SKM-1 treated with dmso at 0.1 percent for 144 hours (cell line): ENCODE measurements at regions not wholly inside any gene's neighbourhood (a gene's known extent, or its start where the extent isn't known, plus 50 kb on each side); places are given as distances from the start of the nearest gene placed in this dataset.

ENCODE experiments used
- DNase-seq: peaks from one replicate; lab custom pipeline; 2025; ENCODE audit not compliant: unreplicated experiment; lab: John Stamatoyannopoulos, UW

- no peak for DNase-seq
Measured at GRCh38 chr14:66065188-66065587, 421.0 kb upstream of the CCDC196 start.

DNA sequence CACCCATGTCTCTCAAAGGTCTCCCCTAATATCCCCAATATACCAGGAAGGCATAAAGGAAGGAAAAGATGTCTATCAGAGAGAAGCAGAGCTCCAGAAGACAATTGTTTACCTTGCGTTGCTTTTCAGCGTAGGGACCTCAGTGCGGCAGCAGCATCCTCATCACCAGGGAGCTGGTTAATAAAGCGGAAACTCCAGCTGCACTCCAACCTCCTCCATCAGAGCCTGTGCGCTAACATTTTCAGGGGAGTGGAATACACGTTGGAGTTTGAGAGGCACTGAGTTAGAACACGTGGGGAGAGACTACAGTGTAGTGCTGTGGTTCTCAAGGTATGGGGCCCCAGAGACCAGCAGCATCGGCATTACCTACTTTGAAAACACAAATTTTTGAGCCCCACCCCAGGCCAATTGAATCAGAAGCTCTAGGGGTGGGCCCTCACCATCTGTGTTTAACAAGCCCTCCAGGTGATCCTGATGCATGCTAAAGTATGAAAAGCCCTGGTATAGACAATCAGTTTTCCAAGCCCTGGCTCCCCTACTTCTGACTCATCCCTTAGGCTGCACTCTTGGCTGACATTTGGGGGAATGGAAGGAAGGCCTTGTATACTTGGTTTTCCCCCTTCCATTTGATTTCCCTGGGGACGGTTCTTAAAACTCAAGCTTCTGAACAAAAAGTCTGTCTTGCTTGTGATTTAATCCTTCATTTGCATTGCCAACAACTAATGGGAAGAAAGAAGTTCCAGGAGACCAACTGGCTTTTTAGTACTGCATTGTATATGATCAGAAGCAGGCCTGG is 419.0 kb upstream of the CCDC196 start:
- DNase-seq, result no peak

DNA sequence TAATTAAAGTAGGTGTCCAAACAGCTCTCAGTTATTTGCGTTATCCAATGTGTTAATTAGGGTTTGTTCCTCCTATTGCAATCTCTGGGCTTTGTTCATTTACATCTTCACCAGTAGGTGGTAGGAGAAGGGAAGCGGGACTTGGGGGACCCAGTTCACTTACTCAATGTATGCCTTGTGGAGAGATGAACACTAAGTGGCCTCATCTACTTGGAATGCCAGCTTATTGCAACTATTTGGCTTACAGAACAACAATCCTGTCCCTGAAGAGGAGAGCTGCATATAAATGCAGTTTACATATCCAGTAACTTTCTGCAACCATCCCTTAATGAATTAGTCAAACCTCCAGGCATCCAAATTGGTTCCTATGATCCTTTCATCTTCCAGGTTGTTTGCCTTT is 417.1 kb upstream of the CCDC196 start:
- DNase-seq, result no peak

DNA sequence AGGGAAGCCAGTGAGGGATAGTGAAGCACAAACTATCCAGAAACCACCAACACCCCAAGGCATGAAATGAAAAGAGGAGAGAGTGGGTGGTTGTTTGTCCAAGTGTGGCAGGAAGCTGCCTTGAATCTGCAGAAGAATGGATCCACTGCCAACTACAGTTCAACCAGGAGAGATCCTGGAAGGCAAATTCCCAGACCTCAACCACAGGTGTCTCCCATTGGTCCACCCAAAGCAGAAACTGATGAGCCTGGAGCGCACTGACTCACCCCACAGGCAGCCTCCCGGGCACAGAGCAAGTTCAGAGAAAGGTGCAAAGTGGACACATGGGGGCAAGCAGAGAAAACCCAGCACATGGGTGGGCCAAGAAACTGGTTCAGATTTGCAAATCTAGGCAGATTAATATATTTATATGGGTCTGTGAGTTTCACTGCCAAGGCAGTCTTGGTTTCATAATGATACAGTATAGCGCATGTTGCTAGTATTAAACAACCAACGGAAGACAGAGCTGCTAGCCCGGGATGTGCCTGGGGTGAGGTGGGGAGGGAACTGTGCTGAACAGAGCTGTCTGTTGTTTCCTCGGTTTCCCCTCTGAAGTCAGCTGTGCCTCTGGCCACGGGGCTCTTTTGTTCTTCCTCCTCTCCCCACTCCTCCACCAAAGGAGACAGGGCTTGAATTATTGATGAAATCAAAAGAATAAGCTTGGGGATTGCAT is 416.2 kb upstream of the CCDC196 start:
- DNase-seq, result no peak

GRCh38 chr14:66070542-66071319 is 415.4 kb upstream of the CCDC196 start:
- no peak for DNase-seq

GRCh38 chr14:66072190-66073084 is 413.7 kb upstream of the CCDC196 start:
- no peak for DNase-seq

- DNase-seq, result no peak
Measured at GRCh38 chr14:66074537-66074936, 411.6 kb upstream of the CCDC196 start.

- no peak for DNase-seq
Measured at GRCh38 chr14:66076176-66076575, 410.0 kb upstream of the CCDC196 start.

DNA sequence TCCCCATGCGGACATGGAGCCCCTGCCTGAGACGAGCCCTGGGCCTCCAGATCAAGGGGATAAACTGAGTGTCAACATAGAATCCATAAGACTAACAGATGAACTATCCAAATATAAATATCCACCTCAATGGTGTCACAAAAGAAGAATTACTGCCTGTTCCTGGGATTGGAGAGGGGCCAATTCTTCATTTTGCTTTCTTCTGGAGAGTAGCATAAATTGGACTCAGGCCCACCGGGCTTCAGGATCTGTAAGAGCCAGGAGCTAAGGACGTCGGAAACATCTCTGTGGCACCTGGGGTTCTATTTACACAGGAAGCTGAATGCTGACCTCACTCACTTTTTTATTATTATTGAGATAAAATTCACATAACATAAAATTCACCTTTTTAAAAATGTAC is 408.2 kb upstream of the CCDC196 start:
- no peak for DNase-seq

DNA sequence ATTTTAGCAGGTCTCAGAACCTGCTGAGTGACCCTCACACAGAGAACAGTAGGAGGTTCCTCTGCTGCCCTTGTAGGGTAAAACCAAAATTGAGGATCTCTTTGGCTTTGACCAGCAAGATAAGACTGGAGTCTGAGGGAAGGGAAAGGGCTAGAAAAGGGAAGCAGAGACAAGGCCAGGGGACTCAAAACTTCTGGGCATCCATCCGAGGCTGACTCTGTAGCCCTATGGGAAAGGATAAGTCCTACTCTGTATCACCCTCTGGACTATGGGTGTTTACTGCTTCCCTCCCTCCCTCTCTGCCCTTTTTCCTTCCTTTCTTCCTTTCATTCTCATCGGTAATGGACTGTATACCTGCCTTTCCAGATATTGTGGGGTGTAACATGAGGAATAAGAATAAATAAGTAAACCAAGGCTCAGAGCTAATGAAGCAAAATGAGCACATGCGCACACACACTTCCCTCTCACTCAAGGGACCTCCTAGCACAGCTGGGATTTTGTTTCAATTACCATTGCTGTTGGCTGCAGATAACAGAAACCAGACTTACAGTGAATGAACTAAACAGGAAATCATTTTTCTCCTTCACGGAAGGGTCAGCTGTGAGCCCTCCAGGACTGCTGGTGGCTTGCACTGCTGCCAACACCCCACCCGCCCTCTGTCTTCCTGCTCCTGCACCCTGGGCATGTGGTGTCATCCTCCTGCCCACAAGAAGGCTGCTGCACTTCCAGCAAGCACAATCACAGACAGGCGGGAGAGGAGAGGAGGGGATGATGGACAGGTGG is 404.4 kb upstream of the CCDC196 start:
- peak; percentile 7 for DNase-seq

- peak; percentile 1 for DNase-seq
Measured at GRCh38 chr14:66085224-66085623, 400.9 kb upstream of the CCDC196 start.

DNA sequence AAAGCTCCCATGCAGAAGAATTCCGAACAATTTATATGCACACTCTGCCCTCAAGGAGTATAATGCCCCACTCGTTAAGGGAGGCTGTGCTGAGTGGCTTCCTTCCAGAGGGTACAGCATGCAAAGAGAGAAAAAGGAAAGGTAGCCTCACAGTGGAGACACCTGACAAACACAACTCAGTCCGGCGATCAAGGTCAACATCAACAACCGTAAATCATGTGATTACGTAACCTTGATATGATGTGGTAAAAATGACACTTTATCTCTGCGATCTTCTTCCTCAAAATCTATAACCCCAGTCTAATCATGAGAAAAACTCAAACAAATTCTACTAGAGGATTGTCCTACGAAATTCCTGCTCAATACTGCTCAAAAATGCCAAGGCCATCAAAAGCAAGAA is 400.5 kb upstream of the CCDC196 start:
- DNase-seq, result no peak

DNA sequence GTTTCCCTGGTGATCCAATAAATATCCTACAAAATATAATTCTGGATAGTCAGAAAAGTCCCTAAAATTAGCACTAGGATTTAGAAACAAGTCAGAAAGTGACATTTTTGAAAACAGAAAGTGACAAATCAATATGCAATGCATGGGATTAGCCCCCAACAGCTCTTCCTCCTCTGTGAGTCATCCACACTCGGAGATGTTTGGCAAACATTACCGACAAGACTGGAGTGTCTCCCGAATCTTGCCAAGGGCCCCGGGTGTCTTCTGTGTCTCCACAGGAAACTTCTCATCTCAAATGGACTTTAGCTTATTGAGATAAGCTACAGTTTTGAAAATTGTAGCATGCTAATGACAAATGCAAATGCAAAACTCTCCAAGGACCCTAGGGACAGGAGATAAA is 398.9 kb upstream of the CCDC196 start:
- DNase-seq, result no peak

GRCh38 chr14:66088656-66089055 is 397.5 kb upstream of the CCDC196 start:
- no peak for DNase-seq

- DNase-seq, result no peak
Measured at GRCh38 chr14:66092206-66092605, 394.0 kb upstream of the CCDC196 start.

DNA sequence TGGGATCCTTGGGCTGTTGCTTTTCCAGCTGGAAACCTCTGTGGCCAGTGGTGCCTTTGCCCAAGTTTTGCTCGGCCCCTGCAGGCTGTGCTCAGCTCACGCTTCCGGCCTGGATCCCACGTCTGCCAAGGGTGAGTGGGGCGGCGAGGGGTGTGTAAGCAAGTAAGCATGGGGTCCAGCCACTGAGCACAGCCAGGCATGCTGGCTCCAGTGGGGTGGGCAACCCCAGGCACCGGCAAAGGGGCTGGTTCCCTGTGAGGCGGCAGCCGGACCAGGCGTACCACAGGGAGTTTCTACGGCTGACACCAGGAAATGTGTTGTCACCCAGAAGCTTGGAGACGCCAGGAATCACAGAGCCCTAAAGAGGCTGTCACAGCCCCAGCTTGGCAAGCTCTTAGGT is 393.4 kb upstream of the CCDC196 start:
- DNase-seq, result no peak

DNA sequence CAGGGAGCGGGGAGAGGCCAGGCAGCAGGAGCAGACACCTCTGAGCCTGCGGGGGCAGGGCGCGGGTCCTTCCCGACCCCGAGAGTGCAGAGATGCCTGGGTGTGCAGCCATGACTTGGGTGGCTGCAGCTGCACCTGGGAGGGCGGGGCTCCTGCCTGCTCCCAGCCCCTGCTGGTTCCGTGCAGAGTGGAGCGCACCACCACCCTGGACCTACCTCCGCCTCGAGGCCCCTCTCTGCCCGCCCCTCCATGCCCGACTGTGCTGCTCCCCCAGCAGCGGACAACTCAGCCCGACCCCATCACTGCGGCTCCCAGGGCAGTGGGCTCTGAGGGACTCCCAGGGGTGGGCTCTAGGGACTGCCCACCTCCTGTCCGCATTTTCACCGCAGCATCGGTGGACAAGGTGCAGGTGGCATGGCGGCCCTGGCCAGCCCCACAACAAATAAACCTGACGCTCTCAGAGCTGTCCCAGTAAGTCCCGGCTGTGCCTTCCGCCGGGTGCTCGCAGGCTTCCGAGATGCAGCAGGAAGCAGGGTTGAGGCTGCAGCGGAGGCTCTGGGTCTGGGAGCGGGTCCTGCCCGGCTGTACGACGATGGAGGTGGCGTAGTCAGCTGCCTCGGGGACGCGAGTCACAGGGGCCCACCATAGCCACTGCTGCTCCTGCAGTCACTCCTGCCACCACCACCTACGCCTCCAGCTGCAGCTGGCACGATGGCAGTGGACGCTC is 392.0 kb upstream of the CCDC196 start:
- DNase-seq, result no peak

GRCh38 chr14:66099451-66099850 is 386.7 kb upstream of the CCDC196 start:
- no peak for DNase-seq

DNA sequence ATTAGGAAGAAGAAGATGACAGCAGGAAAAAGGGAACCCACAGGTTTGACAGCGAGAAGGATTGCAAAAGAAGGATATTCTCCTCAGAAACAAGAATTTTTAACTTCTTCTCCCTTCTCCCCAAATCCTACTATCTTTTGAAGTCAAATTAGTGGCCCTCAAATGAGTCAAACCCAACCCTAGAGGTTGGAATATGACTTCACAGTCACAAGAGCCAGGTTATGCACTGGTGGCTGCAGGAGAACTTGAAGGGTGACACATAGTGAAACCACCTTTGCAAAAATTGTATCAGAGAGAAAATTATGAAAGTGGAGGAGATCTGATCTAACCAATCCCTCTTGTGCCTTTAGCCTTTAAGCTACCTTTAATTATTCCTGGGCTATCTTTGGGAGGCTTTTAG is 386.2 kb upstream of the CCDC196 start:
- DNase-seq, result no peak
